ENCODE measurements at regions not wholly inside any gene's neighbourhood (a gene's known extent, or its start where the extent isn't known, plus 50 kb on each side); places are given as distances from the start of the nearest gene placed in this dataset.
"Not testable (repeated sequence)": the region's sequence is repeated elsewhere in the genome, so short reads cannot be mapped to it uniquely, and the experiment has no call there.

DNA sequence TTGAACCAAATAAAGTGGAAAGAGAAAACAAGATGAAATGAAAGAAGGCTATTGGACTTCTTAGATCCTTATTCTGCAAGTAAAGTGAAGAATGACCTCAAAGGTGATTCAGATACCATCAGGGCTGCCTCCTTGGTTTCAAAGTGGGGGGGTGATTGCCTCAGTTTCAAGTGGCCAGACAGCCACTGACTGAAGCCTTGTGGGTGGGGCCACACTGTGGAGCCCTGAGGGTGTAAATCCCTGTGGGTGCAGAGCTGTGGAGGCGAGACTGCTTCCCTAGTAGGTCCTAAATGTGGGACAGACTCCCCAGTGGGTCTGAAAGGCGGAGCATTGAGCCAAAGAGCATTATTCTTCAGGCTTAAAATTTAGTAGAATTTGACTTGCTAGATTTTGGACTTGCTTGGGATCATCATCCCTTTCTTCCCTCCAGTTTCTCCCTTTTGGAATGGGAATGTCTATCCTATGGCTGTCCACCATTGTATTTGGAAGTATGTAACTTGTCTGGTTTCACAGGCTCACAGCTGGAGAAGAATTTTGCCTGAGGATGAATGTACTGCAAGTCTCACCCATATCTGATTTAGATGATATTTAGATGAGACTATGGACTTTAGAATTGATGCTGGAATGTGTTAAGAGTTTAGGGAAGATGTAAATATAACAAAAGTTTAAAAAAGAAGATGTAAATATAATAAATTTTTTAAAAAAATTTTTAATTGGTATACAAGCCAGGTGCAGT, 71.6 kb upstream of the SOX13 start:
- Mint-ChIP-seq H3K4me1 (ENCODE audit: low read depth) (peaks cover 4% of the 10 kb centered on the region), H3K36me3 (ENCODE audit: low read depth) (no peaks in the 10 kb centered on the region), H3K27me3 (ENCODE audit: low read depth) (peaks cover 5% of the 10 kb centered on the region), H3K9me3 (ENCODE audit: insufficient read depth) (no peaks in the 10 kb centered on the region), H3K4me3 (no peak overlapping the region), H3K27ac (no peak overlapping the region)
- POLR2A ChIA-PET = no interaction called here
- ATAC-seq = no peak
- CTCF ChIA-PET = no interaction called here
- DNase-seq = no peak

DNA sequence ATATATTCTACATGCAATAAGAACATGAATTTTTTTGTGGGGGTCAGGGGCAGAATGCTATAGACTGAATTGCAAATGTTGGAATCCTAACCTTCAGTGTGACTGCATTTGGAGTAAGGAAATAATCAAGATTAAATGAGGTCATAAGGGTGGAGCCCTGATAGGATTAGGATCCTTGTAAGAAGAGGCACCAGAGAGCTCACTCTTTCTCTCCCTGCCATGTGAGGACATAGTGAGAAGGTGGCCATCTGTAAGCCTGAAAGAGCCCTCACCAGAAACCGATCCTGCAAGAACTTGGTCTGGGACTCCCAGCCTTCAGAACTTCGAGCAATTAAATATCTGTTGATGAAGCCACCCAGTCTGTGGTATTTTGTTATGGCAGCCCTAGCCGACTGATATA, 70.3 kb upstream of the SOX13 start:
- CTCF ChIA-PET = no interaction called here
- Mint-ChIP-seq H3K4me3 (no peak overlapping the region), H3K4me1 (ENCODE audit: low read depth) (peaks cover 4% of the 10 kb centered on the region), H3K27me3 (ENCODE audit: low read depth) (peaks cover 6% of the 10 kb centered on the region), H3K27ac (no peak overlapping the region), H3K9me3 (ENCODE audit: insufficient read depth) (no peaks in the 10 kb centered on the region), H3K36me3 (ENCODE audit: low read depth) (no peaks in the 10 kb centered on the region)
- POLR2A ChIA-PET = no interaction called here
- ATAC-seq (no peak), DNase-seq (no peak)

DNA sequence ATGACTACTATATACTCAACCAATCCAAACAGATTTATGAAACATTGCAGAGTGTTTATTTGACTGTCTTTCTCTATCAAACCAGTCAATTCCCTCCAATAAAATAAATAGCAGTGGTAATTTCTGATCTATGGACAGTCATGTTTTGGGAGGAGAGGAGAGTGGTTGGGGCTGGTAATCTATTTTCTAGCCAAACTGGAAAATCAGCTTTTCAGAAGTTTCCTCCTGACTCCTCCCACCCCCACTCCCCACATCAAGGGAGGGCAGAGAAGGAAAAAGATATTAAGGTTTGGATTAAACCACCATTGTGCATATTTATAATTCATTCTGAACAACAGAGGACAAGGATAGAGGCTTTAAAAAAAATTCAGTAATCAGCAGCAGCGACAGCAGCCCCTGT, 69.4 kb upstream of the SOX13 start:
- no peaks in the 10 kb centered on the region for H3K36me3 Mint-ChIP-seq (ENCODE audit: low read depth)
- H3K4me1 Mint-ChIP-seq (ENCODE audit: low read depth) = peaks cover 4% of the 10 kb centered on the region
- DNase-seq (no peak), ATAC-seq (no peak)
- no peak overlapping the region for H3K27ac Mint-ChIP-seq
- CTCF ChIA-PET = no interaction called here
- H3K9me3 Mint-ChIP-seq (ENCODE audit: insufficient read depth) = no peaks in the 10 kb centered on the region
- POLR2A ChIA-PET = no interaction called here
- peaks cover 6% of the 10 kb centered on the region for H3K27me3 Mint-ChIP-seq (ENCODE audit: low read depth)
- no peak overlapping the region for H3K4me3 Mint-ChIP-seq

DNA sequence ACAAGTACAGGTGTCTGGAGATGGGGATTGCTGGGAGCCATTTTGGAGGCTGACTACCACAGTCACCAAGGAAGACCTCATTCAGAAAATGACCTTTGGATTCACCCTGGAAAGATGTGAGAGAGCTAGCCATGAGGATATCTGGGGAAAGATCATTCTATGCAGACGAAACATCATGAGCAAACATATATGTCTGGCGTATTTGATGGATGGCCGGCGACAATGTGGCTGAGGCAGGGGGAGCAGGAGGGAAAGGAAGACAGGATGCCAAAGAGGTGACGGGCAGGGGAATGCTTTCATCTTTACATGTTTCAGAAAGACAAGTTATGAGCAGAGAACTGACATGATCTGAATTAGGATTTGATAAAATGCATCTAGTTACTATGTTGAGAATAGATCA, 61.5 kb upstream of the SOX13 start:
- ChIA-PET CTCF (no interaction called here), POLR2A (no interaction called here)
- H3K27ac Mint-ChIP-seq = no peak overlapping the region
- ATAC-seq (no peak), DNase-seq (no peak)
- no peak overlapping the region for H3K4me3 Mint-ChIP-seq
- no peaks in the 10 kb centered on the region for H3K4me1 Mint-ChIP-seq (ENCODE audit: low read depth)
- no peaks in the 10 kb centered on the region for H3K9me3 Mint-ChIP-seq (ENCODE audit: insufficient read depth)
- H3K36me3 Mint-ChIP-seq (ENCODE audit: low read depth) = no peaks in the 10 kb centered on the region
- H3K27me3 Mint-ChIP-seq (ENCODE audit: low read depth) = peaks cover under 1% of the 10 kb centered on the region

DNA sequence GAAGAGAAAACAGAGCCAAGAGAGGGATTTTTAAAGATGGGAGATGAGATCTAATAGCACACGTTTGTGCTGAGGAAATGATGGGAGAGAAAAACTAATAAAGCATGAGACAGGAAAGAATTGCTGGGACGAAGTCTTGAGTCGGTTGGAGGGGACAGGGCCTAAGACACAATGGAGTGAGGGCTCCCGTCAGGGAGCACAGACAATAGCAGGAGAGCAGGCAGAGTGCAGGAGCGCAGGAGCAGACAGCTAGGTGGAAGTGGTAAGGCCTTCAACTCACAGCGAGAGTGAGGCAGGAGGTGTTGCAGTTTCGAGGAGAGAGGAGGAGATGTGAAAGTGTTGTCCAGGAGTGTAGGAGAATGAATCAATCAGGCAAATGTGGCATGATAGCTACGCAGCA, 59.9 kb upstream of the SOX13 start:
- DNase-seq = no peak
- Mint-ChIP-seq H3K4me3 (no peak overlapping the region), H3K36me3 (ENCODE audit: low read depth) (no peaks in the 10 kb centered on the region), H3K27me3 (ENCODE audit: low read depth) (peaks cover 4% of the 10 kb centered on the region), H3K4me1 (ENCODE audit: low read depth) (no peaks in the 10 kb centered on the region), H3K9me3 (ENCODE audit: insufficient read depth) (no peaks in the 10 kb centered on the region), H3K27ac (no peak overlapping the region)
- ATAC-seq = no peak
- ChIA-PET POLR2A (no interaction called here), CTCF (no interaction called here)

DNA sequence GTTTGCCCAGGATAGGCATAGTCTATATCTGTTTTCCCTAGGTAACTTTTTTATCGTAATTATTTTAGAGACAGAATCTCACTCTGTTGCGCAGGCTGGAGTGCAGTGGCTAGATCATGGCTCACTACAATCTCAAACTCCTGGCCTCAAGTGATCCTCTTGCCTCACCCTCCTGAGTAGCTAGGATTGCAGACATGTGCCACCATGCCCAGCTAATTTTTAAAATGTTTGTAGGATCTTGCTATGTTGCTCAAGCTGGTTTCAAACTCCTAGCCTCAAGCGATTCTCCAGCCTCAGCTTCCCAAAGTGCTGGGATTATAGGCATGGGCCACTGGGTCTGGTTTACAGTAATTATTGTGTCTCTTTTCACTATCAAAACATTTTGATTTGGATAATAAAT, 58.6 kb upstream of the SOX13 start:
- DNase-seq (no peak), ATAC-seq (no peak)
- Mint-ChIP-seq H3K27me3 (ENCODE audit: low read depth) (peaks cover 4% of the 10 kb centered on the region), H3K4me1 (ENCODE audit: low read depth) (no peaks in the 10 kb centered on the region), H3K36me3 (ENCODE audit: low read depth) (no peaks in the 10 kb centered on the region), H3K4me3 (no peak overlapping the region), H3K27ac (no peak overlapping the region), H3K9me3 (ENCODE audit: insufficient read depth) (no peaks in the 10 kb centered on the region)
- POLR2A ChIA-PET = no interaction called here
- CTCF ChIA-PET = no interaction called here

DNA sequence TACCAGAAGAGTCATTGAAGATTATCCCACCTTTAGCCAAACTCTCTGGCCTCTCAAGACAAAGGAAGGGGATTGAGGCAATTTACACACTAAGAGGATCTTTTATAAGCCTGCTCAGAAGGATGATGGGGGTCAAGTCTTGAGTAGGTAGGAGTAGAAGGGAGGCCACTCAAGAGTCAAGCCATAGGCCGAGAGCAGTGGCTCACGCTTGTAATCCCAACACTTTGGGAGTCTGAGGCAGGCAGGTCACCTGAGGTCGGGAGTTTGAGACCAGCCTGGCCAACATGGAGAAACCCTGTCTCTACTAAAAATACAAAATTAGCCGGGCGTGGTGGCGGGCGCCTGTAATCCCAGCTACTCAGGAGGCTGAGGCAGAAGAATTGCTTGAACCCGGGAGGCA, 58.0 kb upstream of the SOX13 start:
- H3K36me3 Mint-ChIP-seq (ENCODE audit: low read depth); DNase-seq; H3K4me1 Mint-ChIP-seq (ENCODE audit: low read depth); H3K4me3 Mint-ChIP-seq; H3K9me3 Mint-ChIP-seq (ENCODE audit: insufficient read depth); H3K27me3 Mint-ChIP-seq (ENCODE audit: low read depth); CTCF ChIA-PET; ATAC-seq; POLR2A ChIA-PET; H3K27ac Mint-ChIP-seq: not testable (repeated sequence)

DNA sequence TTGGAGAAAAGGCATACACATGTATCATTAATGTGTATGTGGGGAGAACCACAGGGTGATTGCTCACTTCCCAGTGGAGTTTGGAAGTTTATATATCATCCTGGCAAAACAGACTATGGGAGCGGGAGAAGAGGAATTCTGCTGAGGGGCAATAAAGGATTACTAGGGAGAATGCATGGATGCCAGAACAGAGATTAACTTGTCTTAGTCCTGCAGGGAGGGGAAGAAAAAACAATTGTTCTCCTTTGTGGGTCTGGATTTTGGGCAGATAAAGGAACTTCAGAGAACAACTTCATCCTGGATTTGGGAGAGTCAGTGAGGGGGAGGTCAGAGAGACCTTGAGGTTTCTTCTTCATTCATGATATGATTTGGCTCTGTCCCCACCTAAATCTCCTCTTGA, 55.9 kb upstream of the SOX13 start:
- POLR2A ChIA-PET = no interaction called here
- Mint-ChIP-seq H3K27ac (no peak overlapping the region), H3K4me3 (no peak overlapping the region), H3K27me3 (ENCODE audit: low read depth) (peaks cover 6% of the 10 kb centered on the region), H3K4me1 (ENCODE audit: low read depth) (no peaks in the 10 kb centered on the region), H3K36me3 (ENCODE audit: low read depth) (no peaks in the 10 kb centered on the region), H3K9me3 (ENCODE audit: insufficient read depth) (no peaks in the 10 kb centered on the region)
- no peak for ATAC-seq
- CTCF ChIA-PET = no interaction called here
- no peak for DNase-seq

DNA sequence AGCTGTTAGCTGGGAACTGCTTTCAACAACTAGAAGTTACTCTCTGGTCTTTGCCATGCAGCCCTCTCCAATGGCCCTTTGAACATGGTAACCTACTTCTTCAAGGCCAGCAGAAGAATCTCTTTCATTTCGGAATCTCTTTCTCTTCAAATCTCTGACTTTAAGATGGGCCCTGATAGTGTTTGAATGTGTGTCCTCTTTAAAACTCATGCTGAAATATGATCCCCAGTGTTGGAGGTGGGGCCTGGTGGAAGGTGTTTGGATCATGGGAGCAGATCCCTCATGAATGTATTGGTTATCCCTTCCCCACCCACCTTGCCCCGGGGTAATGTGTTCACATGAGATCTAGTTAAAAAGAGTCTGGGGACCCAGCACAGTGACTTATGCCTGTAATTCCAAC, 54.5 kb upstream of the SOX13 start:
- H3K27me3 Mint-ChIP-seq (ENCODE audit: low read depth) = peaks cover 6% of the 10 kb centered on the region
- POLR2A ChIA-PET = interaction anchor here (0.5 kb wide), 1 partner anchor 324 kb away, joined by 3 read pairs; no protein-coding TSS in a partner anchor
- H3K4me3 Mint-ChIP-seq = no peak overlapping the region
- H3K36me3 Mint-ChIP-seq (ENCODE audit: low read depth) = no peaks in the 10 kb centered on the region
- H3K9me3 Mint-ChIP-seq (ENCODE audit: insufficient read depth) = no peaks in the 10 kb centered on the region
- H3K4me1 Mint-ChIP-seq (ENCODE audit: low read depth) = no peaks in the 10 kb centered on the region
- ATAC-seq (no peak), DNase-seq (no peak)
- no peak overlapping the region for H3K27ac Mint-ChIP-seq
- CTCF ChIA-PET = no interaction called here

Data from activated CD8-positive, alpha-beta T cell treated with anti-CD3 and anti-CD28 coated beads, Interleukin-2, amount 10 ng/mL, durations not matched to agents 7 days and 5 days (primary cell).